Hepatocyte (in vitro differentiated cells): ENCODE measurements at regions not wholly inside any gene's neighbourhood (a gene's known extent, or its start where the extent isn't known, plus 50 kb on each side); places are given as distances from the start of the nearest gene placed in this dataset.

Experiments
- DNase-seq: peaks from one replicate; pipeline ENCODE4 v3.0.0-alpha.2; 2016; ENCODE audit warnings: low spot score
- H2AFZ ChIP-seq: fragments of 200-600 bp; sonication (generic); 2 replicates; pipeline ENCODE4 v1.6.0; 2016; ENCODE audit warnings: antibody characterized with exemption, mild to moderate bottlenecking
- H3K27ac ChIP-seq: fragments of 200-600 bp; sonication (generic); 2 replicates; pipeline ENCODE4 v1.5.1; 2016; ENCODE audit warnings: mild to moderate bottlenecking
- H3K27me3 ChIP-seq: fragments of 200-600 bp; sonication (generic); 2 replicates; pipeline ENCODE4 v1.6.1; 2016
- H3K36me3 ChIP-seq: fragments of 200-600 bp; sonication (generic); replicated peaks from 2 replicates; pipeline ENCODE4 v1.5.1; 2016; ENCODE audit warnings: low read depth; ENCODE audit not compliant: insufficient read depth
- H3K4me1 ChIP-seq: fragments of 200-600 bp; sonication (generic); 2 replicates; pipeline ENCODE4 v1.5.1; 2016; ENCODE audit warnings: mild to moderate bottlenecking, moderate library complexity; ENCODE audit not compliant: insufficient read depth
- H3K4me2 ChIP-seq: fragments of 200-600 bp; sonication (generic); 2 replicates; pipeline ENCODE4 v1.6.0; 2016
- H3K4me3 ChIP-seq: fragments of 200-600 bp; sonication (generic); 2 replicates; pipeline ENCODE4 v1.5.1; 2016; ENCODE audit warnings: mild to moderate bottlenecking
- H3K79me2 ChIP-seq: fragments of 200-600 bp; sonication (generic); 2 replicates; pipeline ENCODE4 v1.6.0; 2017; ENCODE audit warnings: mild to moderate bottlenecking
- H3K9me2 ChIP-seq: fragments of 200-600 bp; sonication (generic); replicated peaks from 2 replicates; pipeline ENCODE4 v1.6.0; 2017; ENCODE audit warnings: mild to moderate bottlenecking; ENCODE audit not compliant: insufficient read depth
- H3K9me3 ChIP-seq: fragments of 200-600 bp; sonication (generic); 2 replicates; pipeline ENCODE4 v1.5.1; 2016; ENCODE audit warnings: low read depth, mild to moderate bottlenecking
- H4K20me1 ChIP-seq: fragments of 200-600 bp; sonication (generic); 2 replicates; pipeline ENCODE4 v1.6.0; 2016; ENCODE audit warnings: mild to moderate bottlenecking; ENCODE audit not compliant: insufficient read depth, poor library complexity, severe bottlenecking
- CTCF ChIP-seq: fragments of 200-600 bp; sonication (generic); IDR thresholded peaks from 2 replicates; pipeline ENCODE4 v1.5.1; 2016; ENCODE audit warnings: antibody characterized with exemption, mild to moderate bottlenecking; ENCODE audit not compliant: poor library complexity
- EZH2 ChIP-seq: fragments of 200-600 bp; sonication (generic); IDR thresholded peaks from 2 replicates; pipeline ENCODE4 v1.6.1; 2016; ENCODE audit warnings: antibody characterized with exemption, mild to moderate bottlenecking, borderline replicate concordance
- EZH2phosphoT487 ChIP-seq: fragments of 200-600 bp; sonication (generic); IDR thresholded peaks from one replicate; pipeline ENCODE4 v1.6.1; 2018; ENCODE audit warnings: antibody characterized with exemption, mild to moderate bottlenecking, low read depth, moderate library complexity; ENCODE audit not compliant: unreplicated experiment, severe bottlenecking
- WGBS: methylation state at CpG from one replicate; pipeline ENCODE4 v1.1.6; 2016; ENCODE audit warnings: low lambda C conversion rate; ENCODE audit errors: missing lambda C conversion rate; 5-methylcytosine and 5-hydroxymethylcytosine counted together

- H2AFZ ChIP-seq: no peak overlapping the region
- H3K79me2 ChIP-seq: no peaks in the 10 kb centered on the region
- no peaks in the 10 kb centered on the region for H4K20me1 ChIP-seq
- no peaks in the 10 kb centered on the region for H3K27me3 ChIP-seq
- H3K9me2 ChIP-seq: no peaks in the 10 kb centered on the region
- WGBS: 92% methylated on average over 5 of the region's 5 CpGs
- H3K27ac ChIP-seq: no peak overlapping the region
- no peaks in the 10 kb centered on the region for H3K9me3 ChIP-seq
- no peak overlapping the region for H3K4me2 ChIP-seq
- H3K4me1 ChIP-seq: no peaks in the 10 kb centered on the region
- H3K36me3 ChIP-seq: no peaks in the 10 kb centered on the region
- no peak overlapping the region for H3K4me3 ChIP-seq
- TF ChIP-seq CTCF (no peak), EZH2phosphoT487 (no peak), EZH2 (no peak)
- DNase-seq: no peak
Measured at GRCh38 chr5:81883371-81883770, 88.5 kb upstream of the ATG10 start.

GRCh38 chr5:81881595-81881994, 90.2 kb upstream of the ATG10 start:
- DNase-seq: no peak
- Histone ChIP-seq H3K9me2 (no peaks in the 10 kb centered on the region), H3K4me3 (no peak overlapping the region), H3K4me2 (no peak overlapping the region), H2AFZ (no peak overlapping the region), H3K27ac (no peak overlapping the region), H3K9me3 (no peaks in the 10 kb centered on the region), H3K4me1 (no peaks in the 10 kb centered on the region), H3K27me3 (no peaks in the 10 kb centered on the region), H3K79me2 (no peaks in the 10 kb centered on the region), H4K20me1 (no peaks in the 10 kb centered on the region), H3K36me3 (no peaks in the 10 kb centered on the region)
- WGBS: 37% methylated on average over 2 of the region's 2 CpGs
- TF ChIP-seq CTCF (no peak), EZH2phosphoT487 (no peak), EZH2 (no peak)

- Histone ChIP-seq H3K4me1 (no peaks in the 10 kb centered on the region), H3K9me3 (no peaks in the 10 kb centered on the region), H3K27me3 (no peaks in the 10 kb centered on the region), H3K9me2 (no peaks in the 10 kb centered on the region), H4K20me1 (no peaks in the 10 kb centered on the region), H3K36me3 (no peaks in the 10 kb centered on the region), H2AFZ (no peak overlapping the region), H3K27ac (no peak overlapping the region), H3K4me3 (no peak overlapping the region), H3K4me2 (no peak overlapping the region), H3K79me2 (no peaks in the 10 kb centered on the region)
- WGBS: 73% methylated on average over 3 of the region's 3 CpGs
- no peak for DNase-seq
- TF ChIP-seq EZH2phosphoT487: no peak
- no peak for TF ChIP-seq CTCF
- TF ChIP-seq EZH2: no peak
Measured at GRCh38 chr5:81879936-81880335, 91.9 kb upstream of the ATG10 start.

- H3K9me2 ChIP-seq: no peaks in the 10 kb centered on the region
- H3K36me3 ChIP-seq: no peaks in the 10 kb centered on the region
- no peak for DNase-seq
- no peaks in the 10 kb centered on the region for H3K27me3 ChIP-seq
- H3K4me3 ChIP-seq: no peak overlapping the region
- no peak overlapping the region for H3K4me2 ChIP-seq
- no peaks in the 10 kb centered on the region for H3K4me1 ChIP-seq
- H3K79me2 ChIP-seq: no peaks in the 10 kb centered on the region
- no peak for TF ChIP-seq CTCF
- TF ChIP-seq EZH2phosphoT487: no peak
- TF ChIP-seq EZH2: no peak
- H3K27ac ChIP-seq: no peak overlapping the region
- no peaks in the 10 kb centered on the region for H3K9me3 ChIP-seq
- H4K20me1 ChIP-seq: no peaks in the 10 kb centered on the region
- no peak overlapping the region for H2AFZ ChIP-seq
Measured at GRCh38 chr5:81878333-81878732, 93.5 kb upstream of the ATG10 start.
